ENCODE measurements at regions not wholly inside any gene's neighbourhood (a gene's known extent, or its start where the extent isn't known, plus 50 kb on each side); places are given as distances from the start of the nearest gene placed in this dataset.

DNA sequence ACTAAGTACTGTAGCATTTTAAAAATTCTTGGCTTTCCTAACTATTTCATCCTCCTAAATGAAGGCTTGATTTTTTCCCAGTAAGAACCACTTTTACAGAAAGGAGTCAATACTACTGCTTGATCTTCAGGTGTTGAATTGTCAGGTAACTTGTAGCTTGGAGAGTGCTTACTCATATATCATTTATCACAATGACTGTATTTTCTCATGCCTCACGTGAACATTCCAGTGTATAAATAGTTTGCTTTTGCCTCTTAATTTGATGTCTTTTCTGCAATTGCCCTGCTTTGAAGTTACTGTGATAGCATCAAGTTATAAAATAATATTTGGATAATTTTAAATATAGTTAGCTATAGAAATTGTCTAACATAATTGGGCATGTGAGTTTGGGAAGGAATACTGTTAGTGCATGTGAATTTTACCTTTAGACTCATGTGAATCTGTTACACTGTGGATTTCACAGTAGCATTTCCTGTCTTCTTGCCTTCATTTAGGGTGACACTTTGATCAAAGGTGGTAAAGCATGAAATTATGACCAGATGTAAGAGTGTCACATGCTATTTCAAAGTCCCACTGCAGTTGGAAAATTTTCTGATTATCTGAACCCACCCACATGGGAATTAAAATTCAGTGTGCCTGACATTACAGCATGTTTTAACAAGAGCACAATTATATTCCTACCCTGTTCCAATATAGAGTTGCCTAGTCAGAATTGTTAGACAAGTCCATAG, 962.8 kb downstream of the DNAJB9 start:
- TF ChIP-seq POLR2A (IDR thresholded peaks at IDR 0.05; ENCODE audit: low read depth, low read length) (no peak), RCOR1 (IDR thresholded peaks at IDR 0.05; ENCODE audit: insufficient replicate concordance, low read length) (no peak), FOS (IDR thresholded peaks at IDR 0.05; ENCODE audit: low read depth, low read length) (no peak), CEBPB (IDR thresholded peaks at IDR 0.05; ENCODE audit: low read depth, low read length) (no peak)
- TF ChIP-seq, protein P1, sequence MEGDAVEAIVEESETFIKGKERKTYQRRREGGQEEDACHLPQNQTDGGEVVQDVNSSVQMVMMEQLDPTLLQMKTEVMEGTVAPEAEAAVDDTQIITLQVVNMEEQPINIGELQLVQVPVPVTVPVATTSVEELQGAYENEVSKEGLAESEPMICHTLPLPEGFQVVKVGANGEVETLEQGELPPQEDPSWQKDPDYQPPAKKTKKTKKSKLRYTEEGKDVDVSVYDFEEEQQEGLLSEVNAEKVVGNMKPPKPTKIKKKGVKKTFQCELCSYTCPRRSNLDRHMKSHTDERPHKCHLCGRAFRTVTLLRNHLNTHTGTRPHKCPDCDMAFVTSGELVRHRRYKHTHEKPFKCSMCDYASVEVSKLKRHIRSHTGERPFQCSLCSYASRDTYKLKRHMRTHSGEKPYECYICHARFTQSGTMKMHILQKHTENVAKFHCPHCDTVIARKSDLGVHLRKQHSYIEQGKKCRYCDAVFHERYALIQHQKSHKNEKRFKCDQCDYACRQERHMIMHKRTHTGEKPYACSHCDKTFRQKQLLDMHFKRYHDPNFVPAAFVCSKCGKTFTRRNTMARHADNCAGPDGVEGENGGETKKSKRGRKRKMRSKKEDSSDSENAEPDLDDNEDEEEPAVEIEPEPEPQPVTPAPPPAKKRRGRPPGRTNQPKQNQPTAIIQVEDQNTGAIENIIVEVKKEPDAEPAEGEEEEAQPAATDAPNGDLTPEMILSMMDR (conservative IDR thresholded peaks at IDR 0.05; ENCODE audit: low read depth, low read length): no peak
